Left ventricle myocardium inferior (tissue), 1 donor: ENCODE measurements at regions not wholly inside any gene's neighbourhood (a gene's known extent, or its start where the extent isn't known, plus 50 kb on each side); places are given as distances from the start of the nearest gene placed in this dataset.
A peak's percentile ranks its signal among the peaks of the same experiment; 100 is the strongest.
"Not testable (repeated sequence)": the region's sequence is repeated elsewhere in the genome, so short reads cannot be mapped to it uniquely, and the experiment has no call there.

Source experiments
- DNase-seq: peaks from one replicate; pipeline ENCODE4 v3.0.0-alpha.2; 2020
- H3K27ac ChIP-seq: fragments of 200-600 bp; replicated peaks from 2 replicates; pipeline ENCODE4 v1.8.0; 2021
- H3K27me3 ChIP-seq: fragments of 200-600 bp; 2 replicates; pipeline ENCODE4 v1.8.0; 2021; ENCODE audit warnings: low read depth
- H3K36me3 ChIP-seq: fragments of 200-600 bp; 2 replicates; pipeline ENCODE4 v1.8.0; 2021
- H3K4me1 ChIP-seq: fragments of 200-600 bp; 2 replicates; pipeline ENCODE4 v1.8.0; 2021
- H3K4me3 ChIP-seq: fragments of 200-600 bp; 2 replicates; pipeline ENCODE4 v1.8.0; 2021; ENCODE audit warnings: mild to moderate bottlenecking, moderate library complexity
- H3K9me3 ChIP-seq: fragments of 200-600 bp; replicated peaks from 2 replicates; pipeline ENCODE4 v1.8.0; 2021
- CTCF ChIP-seq: fragments of 200-600 bp; IDR thresholded peaks from 2 replicates; pipeline ENCODE4 v1.8.0; 2021; ENCODE audit warnings: antibody characterized with exemption, mild to moderate bottlenecking, borderline replicate concordance
- intact Hi-C: fragments of 100-400 bp; cut with micrococcal nuclease; formaldehyde crosslinking; loops from one replicate; pipeline ENCODE4 v1.11.0; 2022
- donor health status: DM: no; HTN: yes; CAD: no; lungs with severe emphysema.

GRCh38 chr16:17557480-17557879, 86.7 kb upstream of the XYLT1 start:
- Histone ChIP-seq H3K27ac (no peak overlapping the region), H3K36me3 (no peaks in the 10 kb centered on the region), H3K27me3 (peaks cover 94% of the 10 kb centered on the region), H3K9me3 (no peaks in the 10 kb centered on the region), H3K4me3 (no peak overlapping the region), H3K4me1 (no peaks in the 10 kb centered on the region)
- no peak for DNase-seq
- intact Hi-C loops: no loop called here
- TF ChIP-seq CTCF: no peak

- intact Hi-C loops: no loop called here
- no peak for DNase-seq
- H3K9me3 ChIP-seq: no peaks in the 10 kb centered on the region
- no peak overlapping the region for H3K27ac ChIP-seq
- H3K36me3 ChIP-seq: no peaks in the 10 kb centered on the region
- H3K4me1 ChIP-seq: no peaks in the 10 kb centered on the region
- peak; percentile 60 for TF ChIP-seq CTCF
- H3K27me3 ChIP-seq: peaks cover 93% of the 10 kb centered on the region
- H3K4me3 ChIP-seq: no peak overlapping the region
These were observed 85.7 kb upstream of the XYLT1 start for GRCh38 chr16:17556276-17557052.

GRCh38 chr16:17555176-17555575, 84.4 kb upstream of the XYLT1 start:
- Histone ChIP-seq H3K36me3 (no peaks in the 10 kb centered on the region), H3K9me3 (no peaks in the 10 kb centered on the region), H3K4me3 (no peak overlapping the region), H3K4me1 (no peaks in the 10 kb centered on the region), H3K27me3 (peaks cover 82% of the 10 kb centered on the region), H3K27ac (no peak overlapping the region)
- DNase-seq: no peak
- intact Hi-C loops: no loop called here
- no peak for TF ChIP-seq CTCF

GRCh38 chr16:17552351-17552750, 81.6 kb upstream of the XYLT1 start:
- no peaks in the 10 kb centered on the region for H3K36me3 ChIP-seq
- intact Hi-C loops: no loop called here
- peaks cover 66% of the 10 kb centered on the region for H3K27me3 ChIP-seq
- no peak for DNase-seq
- no peak overlapping the region for H3K4me3 ChIP-seq
- no peak for TF ChIP-seq CTCF
- no peaks in the 10 kb centered on the region for H3K4me1 ChIP-seq
- peaks cover 5% of the 10 kb centered on the region for H3K9me3 ChIP-seq
- H3K27ac ChIP-seq: no peak overlapping the region

GRCh38 chr16:17551682-17552081, 80.9 kb upstream of the XYLT1 start:
- H3K36me3 ChIP-seq, H3K27ac ChIP-seq, DNase-seq, intact Hi-C loops, H3K4me3 ChIP-seq, H3K9me3 ChIP-seq, H3K4me1 ChIP-seq: not testable (repeated sequence)
- H3K27me3 ChIP-seq: peaks cover 59% of the 10 kb centered on the region

- Histone ChIP-seq H3K4me1 (no peaks in the 10 kb centered on the region), H3K36me3 (no peaks in the 10 kb centered on the region), H3K27me3 (peaks cover 31% of the 10 kb centered on the region), H3K9me3 (peaks cover 5% of the 10 kb centered on the region), H3K4me3 (no peak overlapping the region), H3K27ac (no peak overlapping the region)
- intact Hi-C loops: no loop called here
- DNase-seq: no peak
- TF ChIP-seq CTCF: no peak
These were observed 78.1 kb upstream of the XYLT1 start for GRCh38 chr16:17548825-17549224.
